IMR-90 (cell line): ENCODE measurements at regions not wholly inside any gene's neighbourhood (a gene's known extent, or its start where the extent isn't known, plus 50 kb on each side); places are given as distances from the start of the nearest gene placed in this dataset.

Experiments
- ATAC-seq: fragments of 200-7000 bp; cut with Tn5 transposase; 2 replicates; pipeline ENCODE4 v1.9.1; 2020; ENCODE audit warnings: low read depth, mild to moderate bottlenecking, moderate library complexity
- BruUV-seq: library from RNA; stranded (reverse); fragments of 400-500 nt; replicated peaks from 2 replicates; lab custom pipeline; 2021; lab: Mats Ljungman, UMichigan
- CTCF ChIA-PET: fragments of 300-600 bp; formaldehyde crosslinking; extraction: SDS; loops from one replicate; lab custom pipeline; 2021; ENCODE audit warnings: antibody characterized with exemption; lab: Yijun Ruan, JAX
- POLR2A ChIA-PET: fragments of 300-600 bp; sonication (Branson Sonifier 250); formaldehyde crosslinking; loops from one replicate; lab custom pipeline; 2022; ENCODE audit warnings: antibody characterized with exemption; ENCODE audit not compliant: unreplicated experiment; lab: Charles Lee
- DNase-seq: peaks from one replicate; pipeline ENCODE4 v3.0.0; 2013
- H2AFZ ChIP-seq: replicated peaks from 2 replicates; pipeline ENCODE3; 2013; ENCODE audit warnings: low read length, mild to moderate bottlenecking; ENCODE audit not compliant: poor library complexity
- H2AK5ac ChIP-seq: 2 replicates; pipeline ENCODE4 v1.6.1; 2013; ENCODE audit warnings: low read depth, low read length, inconsistent platforms
- H2AK9ac ChIP-seq: replicated peaks from 2 replicates; pipeline ENCODE3; 2013; ENCODE audit warnings: mild to moderate bottlenecking, low read depth, low read length, moderate library complexity; ENCODE audit not compliant: poor library complexity
- H2BK120ac ChIP-seq: 2 replicates; pipeline ENCODE4 v1.6.1; 2013; ENCODE audit warnings: low read depth, low read length, inconsistent platforms
- H2BK15ac ChIP-seq: 3 replicates; pipeline ENCODE4 v1.6.1; 2013; ENCODE audit warnings: low read depth, low read length, inconsistent platforms
- H2BK20ac ChIP-seq: 2 replicates; pipeline ENCODE4 v1.6.1; 2013; ENCODE audit warnings: low read depth, mild to moderate bottlenecking, inconsistent platforms, low read length, moderate library complexity
- H2BK5ac ChIP-seq: 2 replicates; pipeline ENCODE4 v1.6.1; 2013; ENCODE audit warnings: mild to moderate bottlenecking, low read depth, low read length, inconsistent platforms; ENCODE audit not compliant: poor library complexity, severe bottlenecking
- H3K14ac ChIP-seq: replicated peaks from 2 replicates; pipeline ENCODE4 v1.6.1; 2013; ENCODE audit warnings: low read depth, low read length, inconsistent platforms
- H3K18ac ChIP-seq: 2 replicates; pipeline ENCODE4 v1.6.1; 2013; ENCODE audit warnings: low read depth, low read length, control low read depth
- H3K23ac ChIP-seq: 2 replicates; pipeline ENCODE4 v1.6.1; 2013; ENCODE audit warnings: low read depth, low read length, inconsistent platforms
- H3K27ac ChIP-seq: 2 replicates; pipeline ENCODE4 v1.5.1; 2013; ENCODE audit warnings: mild to moderate bottlenecking, control low read depth, low read length; ENCODE audit not compliant: insufficient read depth
- H3K27me3 ChIP-seq: 2 replicates; pipeline ENCODE4 v1.6.1; 2013; ENCODE audit warnings: low read length; ENCODE audit not compliant: control insufficient read depth, insufficient read depth
- H3K36me3 ChIP-seq: 2 replicates; pipeline ENCODE4 v1.6.1; 2013; ENCODE audit warnings: low read length, mixed read lengths; ENCODE audit not compliant: control insufficient read depth, insufficient read depth
- H3K4ac ChIP-seq: 2 replicates; pipeline ENCODE4 v1.6.1; 2013; ENCODE audit warnings: low read depth, low read length, inconsistent platforms
- H3K4me1 ChIP-seq: 2 replicates; pipeline ENCODE4 v1.6.1; 2013; ENCODE audit warnings: low read length, mixed read lengths; ENCODE audit not compliant: control insufficient read depth, insufficient read depth
- H3K4me2 ChIP-seq: 2 replicates; pipeline ENCODE4 v1.6.1; 2013; ENCODE audit warnings: low read depth, mild to moderate bottlenecking, control low read depth, low read length, moderate library complexity
- H3K4me3 ChIP-seq: 2 replicates; pipeline ENCODE4 v1.5.1; 2013; ENCODE audit warnings: low read depth, mild to moderate bottlenecking, control low read depth, low read length, moderate library complexity; ENCODE audit not compliant: insufficient read depth
- H3K56ac ChIP-seq: 2 replicates; pipeline ENCODE4 v1.6.1; 2013; ENCODE audit warnings: low read length, inconsistent platforms; ENCODE audit not compliant: insufficient read depth; ENCODE audit errors: extremely low read depth
- H3K79me1 ChIP-seq, 2 experiments: 2 replicates each; pipeline ENCODE4 v1.6.1; 2013; ENCODE audit warnings: low read length in 2 of 2, inconsistent platforms in 1 of 2, low read depth in 1 of 2
- H3K9ac ChIP-seq: 2 replicates; pipeline ENCODE4 v1.6.1; 2013; ENCODE audit warnings: low read depth, low read length, control low read depth
- H3K9me1 ChIP-seq: 2 replicates; pipeline ENCODE4 v1.6.1; 2013; ENCODE audit warnings: low read length, inconsistent platforms; ENCODE audit not compliant: insufficient read depth
- H3K9me3 ChIP-seq: 2 replicates; pipeline ENCODE4 v1.6.1; 2013; ENCODE audit warnings: low read length; ENCODE audit not compliant: control insufficient read depth, insufficient read depth
- H4K20me1 ChIP-seq: 2 replicates; pipeline ENCODE4 v1.6.1; 2013; ENCODE audit warnings: low read length, inconsistent platforms; ENCODE audit not compliant: insufficient read depth
- H4K5ac ChIP-seq: 2 replicates; pipeline ENCODE4 v1.6.1; 2013; ENCODE audit warnings: mild to moderate bottlenecking, low read depth, low read length, control low read depth
- H4K8ac ChIP-seq, 2 experiments: 2 replicates each; pipeline ENCODE4 v1.6.1; 2013; ENCODE audit warnings: low read depth in 2 of 2, low read length in 2 of 2, control low read depth in 1 of 2, inconsistent platforms in 1 of 2
- H4K91ac ChIP-seq: 2 replicates; pipeline ENCODE4 v1.6.1; 2013; ENCODE audit warnings: low read depth, low read length, inconsistent platforms; ENCODE audit not compliant: insufficient read depth
- RFX5 ChIP-seq: IDR thresholded peaks from 2 replicates; pipeline ENCODE4 v1.8.0; 2012; ENCODE audit warnings: low read depth, mild to moderate bottlenecking, low read length, moderate library complexity
- WGBS, 2 experiments: methylation state at CpG; one replicate each; pipeline versions ENCODE4 v1.1.5 to v1.1.7; 2013; ENCODE audit warnings: missing lambda C conversion rate in 2 of 2; ENCODE audit not compliant: insufficient read length in 1 of 2; ENCODE audit errors: extremely low coverage in 2 of 2; 5-methylcytosine and 5-hydroxymethylcytosine counted together
- dilution Hi-C: fragments of 300-500 bp; cut with HindIII; formaldehyde crosslinking; loops from one replicate; pipeline ENCODE4 v1.14.3; 2018; ENCODE audit warnings: low sequenced_read_pairs; ENCODE audit not compliant: unreplicated experiment
- in situ Hi-C: fragments of 300-500 bp; cut with MboI; formaldehyde crosslinking; loops from 3 replicates; pipeline ENCODE4 v1.14.3; 2019; ENCODE audit warnings: low sequenced_read_pairs, inconsistent platforms, mixed read lengths
- intact Hi-C: fragments of 100-400 bp; cut with micrococcal nuclease; formaldehyde crosslinking; loops from 2 replicates; pipeline ENCODE4 v1.10.0; 2022

DNA sequence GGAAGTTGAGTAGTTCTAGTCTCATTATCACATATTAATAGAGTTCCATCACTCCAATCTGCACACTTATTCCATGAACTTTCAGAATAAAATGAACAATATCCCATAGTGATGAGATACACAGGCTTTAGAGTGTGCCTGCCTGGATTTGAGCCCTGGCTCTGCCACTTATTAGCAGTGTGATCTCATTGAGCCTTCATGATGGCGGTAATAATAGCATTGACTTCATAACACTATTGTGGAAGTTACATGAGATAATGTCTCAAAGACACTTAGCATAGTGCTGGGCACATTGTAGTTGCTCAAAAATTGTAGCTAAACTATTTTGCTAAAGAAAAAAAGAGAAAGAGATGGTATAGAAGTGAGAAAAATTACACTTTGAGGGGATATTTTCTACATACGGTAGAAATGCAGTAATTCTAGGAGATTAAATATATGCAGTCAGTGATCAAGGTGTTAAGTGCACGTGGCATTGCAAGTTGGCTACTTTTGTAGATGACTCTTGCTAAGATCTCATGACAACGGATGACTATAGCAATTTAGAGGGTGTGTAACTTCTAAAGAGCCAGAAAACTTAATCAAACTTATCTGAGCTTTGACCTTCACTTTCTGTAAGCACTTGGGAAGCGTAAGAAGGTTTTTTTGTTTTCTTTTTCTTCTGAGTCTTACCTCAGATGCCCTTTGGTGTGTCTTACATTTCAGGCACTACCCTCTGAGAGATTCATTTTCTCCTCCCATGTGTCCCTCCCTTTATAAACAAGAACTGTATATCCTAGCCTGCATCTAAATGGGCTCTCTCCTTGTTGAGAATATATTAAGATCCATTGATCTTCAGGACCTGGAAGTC, 380.6 kb upstream of the NR3C2 start:
- POLR2A ChIA-PET, result no interaction called here
- 100% methylated on average over 1 of the region's 5 CpGs; no CpG with 5 or more reads in 1 of the 2 experiments for WGBS, 2 experiments

More for the DNA sequence above, 380.6 kb upstream of the NR3C2 start:
- H2AFZ ChIP-seq, result no peak overlapping the region
- H3K27ac ChIP-seq, result no peak overlapping the region
- in situ Hi-C loops (no loop called here), intact Hi-C loops (no loop called here), dilution Hi-C loops (no loop called here)
- H3K4me1 ChIP-seq, result no peaks in the 10 kb centered on the region
- no peaks in the 10 kb centered on the region for H3K9me1 ChIP-seq
- no peak overlapping the region for H3K14ac ChIP-seq
- no peak overlapping the region for H2BK20ac ChIP-seq
- H3K4me3 ChIP-seq, result no peak overlapping the region
- H4K5ac ChIP-seq, result no peak overlapping the region
- no TSS peak for BruUV-seq
- ATAC-seq (no peak), DNase-seq (no peak)
- H4K91ac ChIP-seq, result no peak overlapping the region
- H3K56ac ChIP-seq, result no peak overlapping the region
- H3K4me2 ChIP-seq, result no peak overlapping the region
- no peak overlapping the region for H4K8ac ChIP-seq
- H3K4ac ChIP-seq, result no peak overlapping the region
- no peak overlapping the region for H3K23ac ChIP-seq
- H2BK120ac ChIP-seq, result no peak overlapping the region
- no peak overlapping the region for H3K9ac ChIP-seq
- no peaks in the 10 kb centered on the region for H3K27me3 ChIP-seq
- no peaks in the 10 kb centered on the region for H4K20me1 ChIP-seq
- H3K18ac ChIP-seq, result no peak overlapping the region
- no peaks in the 10 kb centered on the region for H3K36me3 ChIP-seq
- H2BK15ac ChIP-seq, result no peak overlapping the region
- TF ChIP-seq RFX5, result no peak
- H2BK5ac ChIP-seq, result no peak overlapping the region
- CTCF ChIA-PET, result no interaction called here
- H3K79me1 ChIP-seq, result no peaks in the 10 kb centered on the region
- no peak overlapping the region for H2AK9ac ChIP-seq
- no peaks in the 10 kb centered on the region for H3K9me3 ChIP-seq
- H2AK5ac ChIP-seq, result no peak overlapping the region
